Vagina (tissue), 2 donors: ENCODE measurements at regions not wholly inside any gene's neighbourhood (a gene's known extent, or its start where the extent isn't known, plus 50 kb on each side); places are given as distances from the start of the nearest gene placed in this dataset.

Source experiments
- POLR2A ChIP-seq, 2 donors: fragments of 450-650 bp; IDR thresholded peaks; one replicate each; pipeline ENCODE4 v1.6.1; 2017; ENCODE audit warnings: antibody characterized with exemption in 2 of 2, mild to moderate bottlenecking in 2 of 2, moderate library complexity in 2 of 2
- TF ChIP-seq, protein P1 (sequence below), 3 experiments: fragments of 450-650 bp in 2 of 3; fragments of 200-600 bp in 1 of 3; sonication (generic) in 1 of 3; IDR thresholded peaks; one replicate each; pipeline ENCODE4 v1.5.1; 2017 to 2019; ENCODE audit warnings: antibody characterized with exemption in 3 of 3, mild to moderate bottlenecking in 2 of 3, moderate library complexity in 2 of 3

DNA sequence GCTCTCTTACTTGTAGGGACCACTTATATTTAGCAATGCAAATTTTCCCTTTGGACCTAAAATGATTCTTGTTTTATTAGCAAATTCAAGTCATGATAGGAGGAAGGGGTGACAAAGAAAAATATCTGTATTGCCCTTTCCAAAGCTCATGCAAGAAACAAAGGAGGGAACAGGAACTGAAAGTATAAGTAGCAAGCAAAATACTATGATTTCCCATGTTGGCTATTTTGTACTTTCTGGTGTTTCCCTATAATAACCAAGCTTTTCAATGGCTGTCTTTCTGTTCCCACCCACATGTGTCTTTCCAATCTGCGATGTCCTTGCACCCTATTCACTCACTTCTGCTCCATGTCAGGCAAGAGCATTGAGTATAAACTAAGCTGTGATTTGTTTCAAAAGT, 279.7 kb downstream of the RNF144A start:
- TF ChIP-seq, protein P1, sequence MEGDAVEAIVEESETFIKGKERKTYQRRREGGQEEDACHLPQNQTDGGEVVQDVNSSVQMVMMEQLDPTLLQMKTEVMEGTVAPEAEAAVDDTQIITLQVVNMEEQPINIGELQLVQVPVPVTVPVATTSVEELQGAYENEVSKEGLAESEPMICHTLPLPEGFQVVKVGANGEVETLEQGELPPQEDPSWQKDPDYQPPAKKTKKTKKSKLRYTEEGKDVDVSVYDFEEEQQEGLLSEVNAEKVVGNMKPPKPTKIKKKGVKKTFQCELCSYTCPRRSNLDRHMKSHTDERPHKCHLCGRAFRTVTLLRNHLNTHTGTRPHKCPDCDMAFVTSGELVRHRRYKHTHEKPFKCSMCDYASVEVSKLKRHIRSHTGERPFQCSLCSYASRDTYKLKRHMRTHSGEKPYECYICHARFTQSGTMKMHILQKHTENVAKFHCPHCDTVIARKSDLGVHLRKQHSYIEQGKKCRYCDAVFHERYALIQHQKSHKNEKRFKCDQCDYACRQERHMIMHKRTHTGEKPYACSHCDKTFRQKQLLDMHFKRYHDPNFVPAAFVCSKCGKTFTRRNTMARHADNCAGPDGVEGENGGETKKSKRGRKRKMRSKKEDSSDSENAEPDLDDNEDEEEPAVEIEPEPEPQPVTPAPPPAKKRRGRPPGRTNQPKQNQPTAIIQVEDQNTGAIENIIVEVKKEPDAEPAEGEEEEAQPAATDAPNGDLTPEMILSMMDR (IDR thresholded peaks at IDR 0.05), result no peak
- no peak for TF ChIP-seq POLR2A (IDR thresholded peaks at IDR 0.05)
